GM13976 (cell line): ENCODE measurements at regions not wholly inside any gene's neighbourhood (a gene's known extent, or its start where the extent isn't known, plus 50 kb on each side); places are given as distances from the start of the nearest gene placed in this dataset.

ENCODE experiments used
- DNase-seq: peaks from one replicate; pipeline ENCODE4 v3.0.0; 2012; ENCODE audit warnings: low spot score
- CTCF ChIP-seq: IDR thresholded peaks from 2 replicates; pipeline ENCODE4 v1.5.1; 2012; ENCODE audit warnings: borderline replicate concordance, mild to moderate bottlenecking; ENCODE audit not compliant: insufficient read depth; ENCODE audit errors: extremely low read depth, missing control alignments, control extremely low read depth
- in situ Hi-C: fragments of 300-500 bp; cut with MboI; formaldehyde crosslinking; loops from one replicate; pipeline ENCODE4 v1.12.0; 2022; ENCODE audit warnings: low sequenced_read_pairs, mixed read lengths, inconsistent platforms; ENCODE audit not compliant: unreplicated experiment

DNA sequence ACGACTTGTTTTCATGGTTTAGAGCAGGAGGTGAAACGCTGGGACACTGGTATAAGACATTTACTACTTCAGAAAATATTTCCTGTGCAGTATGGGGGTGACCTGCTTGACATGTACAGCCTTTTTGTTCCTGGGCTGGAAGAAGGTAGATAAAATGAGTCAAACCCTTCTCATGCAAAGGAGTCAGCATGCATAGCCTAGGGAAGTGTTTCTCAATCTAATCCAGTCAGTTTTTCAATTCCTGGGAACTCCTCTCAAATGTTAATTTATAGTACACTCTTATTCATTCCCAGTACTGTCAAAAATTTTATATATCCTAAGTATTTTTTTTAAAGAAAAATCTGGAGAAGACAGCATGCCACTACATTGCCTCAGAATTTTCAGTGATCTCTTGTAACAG is 154.7 kb upstream of the GUCY1A2 start:
- TF ChIP-seq CTCF, result no peak
- DNase-seq, result no peak
- in situ Hi-C loops, result no loop called here

DNA sequence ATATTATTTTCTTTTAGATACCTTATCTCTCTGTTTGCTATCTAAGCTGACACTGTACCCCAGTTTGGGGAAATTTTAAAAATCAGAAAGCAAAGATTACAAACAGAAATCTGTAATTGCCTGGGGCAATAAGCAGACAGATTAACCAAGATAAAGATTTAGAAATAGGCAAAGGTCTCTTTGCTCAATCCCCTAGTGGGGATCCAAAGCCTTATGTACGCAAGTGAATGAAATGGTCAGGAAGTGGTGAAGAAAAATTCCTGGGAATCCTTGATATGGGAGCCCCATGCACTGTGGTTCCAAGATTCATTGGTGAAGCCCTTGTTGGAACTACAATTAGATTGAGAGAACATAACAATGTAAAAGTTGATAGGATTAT is 139.5 kb upstream of the GUCY1A2 start:
- in situ Hi-C loops, result no loop called here
- TF ChIP-seq CTCF, result no peak

DNA sequence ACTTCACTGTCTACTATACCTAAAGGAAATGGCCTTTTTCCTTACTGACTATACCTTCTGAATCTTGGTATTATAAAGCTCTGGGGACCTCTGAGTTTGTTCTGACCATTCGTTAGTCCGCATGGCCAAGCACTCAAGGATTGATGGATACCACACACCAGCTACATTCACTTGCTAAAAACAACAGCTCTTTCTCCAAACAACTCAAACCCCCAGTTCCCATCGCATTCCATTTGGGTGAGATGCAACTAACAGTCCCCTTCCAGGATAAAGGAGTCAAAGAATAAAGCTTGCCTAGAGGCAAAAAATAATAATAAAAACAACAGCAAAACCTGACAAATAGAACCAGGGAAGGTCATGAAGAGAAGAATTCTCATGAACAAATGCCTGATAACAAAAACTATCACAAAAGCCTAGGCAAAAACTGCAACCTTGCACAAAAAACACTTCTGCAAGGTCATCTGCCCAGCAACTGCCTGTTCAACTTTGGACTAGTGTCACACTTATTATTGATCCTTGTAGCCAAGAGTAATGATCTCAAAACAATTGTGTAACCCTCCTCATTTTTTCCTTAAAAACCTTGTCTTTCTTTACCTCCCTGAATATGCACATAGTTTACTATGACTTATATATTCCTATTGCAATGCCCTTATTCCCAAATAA is 139.0 kb upstream of the GUCY1A2 start:
- no peak for DNase-seq
- TF ChIP-seq CTCF, result no peak
- in situ Hi-C loops, result no loop called here

More for the DNA sequence above, 139.5 kb upstream of the GUCY1A2 start:
- DNase-seq, result no peak

GRCh38 chr11:107151579-107151978 is 133.3 kb upstream of the GUCY1A2 start:
- TF ChIP-seq CTCF, result no peak
- in situ Hi-C loops, result no loop called here
- no peak for DNase-seq

- in situ Hi-C loops, result no loop called here
- no peak for TF ChIP-seq CTCF
- no peak for DNase-seq
Observed at GRCh38 chr11:107151158-107151557, 132.9 kb upstream of the GUCY1A2 start.

DNA sequence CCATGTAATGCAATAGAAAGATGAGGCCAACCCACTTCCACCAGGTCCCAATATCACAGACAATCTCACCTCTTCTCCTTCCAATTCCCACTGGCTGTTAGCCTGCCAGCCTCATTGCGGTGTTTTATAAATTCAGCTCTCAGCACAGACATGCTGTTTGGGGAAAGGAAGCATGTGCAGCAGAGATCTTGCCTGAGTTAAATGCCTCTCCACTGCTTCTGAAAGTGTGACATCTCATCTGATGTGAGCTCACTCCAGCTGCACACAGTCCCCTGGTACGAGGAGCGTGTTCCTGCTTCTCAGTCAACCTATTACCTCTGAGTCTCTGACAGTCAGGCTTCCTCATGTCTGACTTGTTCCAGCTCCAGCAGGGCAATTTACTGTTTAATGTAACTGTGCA is 122.7 kb upstream of the GUCY1A2 start:
- in situ Hi-C loops, result no loop called here
- TF ChIP-seq CTCF, result no peak
- DNase-seq, result no peak
